Panc1 (cell line): ENCODE measurements at regions not wholly inside any gene's neighbourhood (a gene's known extent, or its start where the extent isn't known, plus 50 kb on each side); places are given as distances from the start of the nearest gene placed in this dataset.

Experiments used
- ATAC-seq: fragments of 200-7000 bp; cut with Tn5 transposase; 2 replicates; pipeline ENCODE4 v1.9.1; 2020; ENCODE audit warnings: mild to moderate bottlenecking, moderate library complexity
- BruUV-seq: library from RNA; stranded (reverse); fragments of 400-500 nt; replicated peaks from 2 replicates; lab custom pipeline; 2021; lab: Mats Ljungman, UMichigan
- CTCF ChIA-PET: fragments of 300-600 bp; sonication (Branson Sonifier 250); formaldehyde crosslinking; loops from one replicate; lab custom pipeline; 2022; ENCODE audit warnings: antibody characterized with exemption; lab: Charles Lee
- POLR2A ChIA-PET: fragments of 300-600 bp; sonication (Branson Sonifier 250); formaldehyde crosslinking; loops from one replicate; lab custom pipeline; 2022; ENCODE audit warnings: antibody characterized with exemption; lab: Charles Lee
- DNase-seq: peaks from one replicate; pipeline ENCODE4 v3.0.0-alpha.2; 2010; ENCODE audit warnings: low read depth, low spot score
- H3K27ac ChIP-seq: 2 replicates; pipeline ENCODE4 v1.5.1; 2011; ENCODE audit warnings: mild to moderate bottlenecking, low read length, inconsistent platforms
- H3K27me3 ChIP-seq: fragments of 200-500 bp; sonication (Bioruptor generic); 2 replicates; pipeline ENCODE4 v1.6.0; 2014; ENCODE audit warnings: low read length, inconsistent platforms; ENCODE audit not compliant: control insufficient read depth, insufficient read depth
- H3K36me3 ChIP-seq: fragments of 200-500 bp; sonication (Bioruptor generic); 2 replicates; pipeline ENCODE4 v1.5.1; 2014; ENCODE audit warnings: inconsistent platforms, mild to moderate bottlenecking, low read length, moderate library complexity; ENCODE audit not compliant: control insufficient read depth, insufficient read depth
- H3K4me1 ChIP-seq: 2 replicates; pipeline ENCODE4 v1.5.1; 2011; ENCODE audit warnings: inconsistent platforms, mild to moderate bottlenecking, low read length, moderate library complexity; ENCODE audit not compliant: control insufficient read depth, insufficient read depth
- H3K4me3 ChIP-seq, 2 experiments: 2 replicates each; pipeline ENCODE4 v1.5.1; 2011 to 2012; ENCODE audit warnings: low read depth in 2 of 2, low read length in 2 of 2, mild to moderate bottlenecking in 2 of 2, inconsistent platforms in 1 of 2, moderate library complexity in 1 of 2
- H3K9me3 ChIP-seq: fragments of 200-500 bp; sonication (Bioruptor generic); 2 replicates; pipeline ENCODE4 v1.5.1; 2014; ENCODE audit warnings: low read depth, mild to moderate bottlenecking, inconsistent platforms, low read length, moderate library complexity; ENCODE audit not compliant: control insufficient read depth, insufficient read depth
- CTCF ChIP-seq: fragments of 450-650 bp; IDR thresholded peaks from 2 replicates; pipeline ENCODE4 v1.5.1; 2017; ENCODE audit warnings: mild to moderate bottlenecking
- POLR2AphosphoS5 ChIP-seq: IDR thresholded peaks from 2 replicates; pipeline ENCODE4 v1.6.1; 2012; ENCODE audit warnings: mild to moderate bottlenecking, low read depth, low read length, moderate library complexity
- REST ChIP-seq, 2 experiments: IDR thresholded peaks; 2 replicates each; pipeline ENCODE4 v1.6.1; 2011 to 2012; ENCODE audit warnings: low read depth in 2 of 2, control low read depth in 1 of 2, low read length in 1 of 2, mild to moderate bottlenecking in 1 of 2, moderate library complexity in 1 of 2; ENCODE audit not compliant: insufficient read depth in 1 of 2
- SIN3A ChIP-seq: IDR thresholded peaks from 2 replicates; pipeline ENCODE4 v1.6.1; 2012; ENCODE audit warnings: low read depth, mild to moderate bottlenecking, low read length, moderate library complexity, borderline replicate concordance; ENCODE audit not compliant: insufficient read depth
- TCF7L2 ChIP-seq: IDR thresholded peaks from 2 replicates; pipeline ENCODE4 v1.6.1; 2011; ENCODE audit warnings: mild to moderate bottlenecking, low read depth, low read length, inconsistent platforms
- in situ Hi-C: cut with HindIII; loops from 2 replicates; pipeline ENCODE4 v1.10.0; 2016; ENCODE audit warnings: low sequenced_read_pairs, low pct_unique_long_range_greater_than_20kb
- intact Hi-C: fragments of 100-400 bp; cut with micrococcal nuclease; formaldehyde crosslinking; loops from one replicate; pipeline ENCODE4 v1.10.0; 2022; ENCODE audit not compliant: unreplicated experiment

GRCh38 chr17:54307351-54307750, 484.6 kb downstream of the KIF2B start:
- in situ Hi-C loops (no loop called here), intact Hi-C loops (no loop called here)
- BruUV-seq, result no TSS peak
- H3K4me1 ChIP-seq, result no peaks in the 10 kb centered on the region
- DNase-seq, result no peak
- H3K27me3 ChIP-seq, result no peaks in the 10 kb centered on the region
- H3K9me3 ChIP-seq, result no peaks in the 10 kb centered on the region
- no peak overlapping the region for H3K27ac ChIP-seq
- no peak for ATAC-seq
- H3K36me3 ChIP-seq, result no peaks in the 10 kb centered on the region
- POLR2A ChIA-PET, result no interaction called here
- no peak overlapping the region for H3K4me3 ChIP-seq
- CTCF ChIA-PET, result no interaction called here
- TF ChIP-seq REST (IDR thresholded peaks at IDR 0.05; ENCODE audit: insufficient read depth in 1 of 2, low read depth in 2 of 2, low read length in 1 of 2) (no peak), SIN3A (no peak), CTCF (no peak), TCF7L2 (no peak), POLR2AphosphoS5 (no peak)

GRCh38 chr17:54324813-54325212, 502.1 kb downstream of the KIF2B start:
- no peaks in the 10 kb centered on the region for H3K36me3 ChIP-seq
- H3K27ac ChIP-seq, result no peak overlapping the region
- DNase-seq (no peak), ATAC-seq (no peak)
- intact Hi-C loops, result no loop called here
- no TSS peak for BruUV-seq
- H3K4me1 ChIP-seq, result no peaks in the 10 kb centered on the region
- no peaks in the 10 kb centered on the region for H3K27me3 ChIP-seq
- no peaks in the 10 kb centered on the region for H3K9me3 ChIP-seq
- H3K4me3 ChIP-seq, result no peak overlapping the region
- TF ChIP-seq REST (IDR thresholded peaks at IDR 0.05; ENCODE audit: insufficient read depth in 1 of 2, low read depth in 2 of 2, low read length in 1 of 2) (no peak), SIN3A (no peak), TCF7L2 (no peak), CTCF (no peak), POLR2AphosphoS5 (no peak)
- ChIA-PET CTCF (no interaction called here), POLR2A (no interaction called here)
- in situ Hi-C loops, result no loop called here
